K562 (cell line): ENCODE measurements at regions not wholly inside any gene's neighbourhood (a gene's known extent, or its start where the extent isn't known, plus 50 kb on each side); places are given as distances from the start of the nearest gene placed in this dataset.

Experiments used
- ATAC-seq: fragments of 200-7000 bp; cut with Tn5 transposase; 3 replicates; pipeline ENCODE4 v1.9.1; 2020; ENCODE audit warnings: moderate library complexity
- BruUV-seq: library from RNA; stranded (reverse); fragments of 400-500 nt; replicated peaks from 2 replicates; lab custom pipeline; 2021; lab: Mats Ljungman, UMichigan
- CTCF ChIA-PET: fragments of 300-600 bp; formaldehyde crosslinking; extraction: SDS; loops from one replicate; lab custom pipeline; 2021; ENCODE audit warnings: low intra/inter-chr PET ratio; lab: Yijun Ruan, JAX
- POLR2A ChIA-PET: fragments of 300-600, 350-650 bp; sonication (Branson Sonifier 250); formaldehyde crosslinking; extraction: SDS; loops from one replicate; lab custom pipeline; 2021; ENCODE audit warnings: antibody characterized with exemption, inconsistent platforms; lab: Yijun Ruan, JAX
- DNase-seq, 4 experiments: peaks; one replicate each; pipeline versions ENCODE4 v3.0.0 to v3.0.0-alpha.2; 2011 to 2018; ENCODE audit warnings: low spot score in 3 of 4, mixed read lengths in 3 of 4; ENCODE audit errors: extremely low read depth in 1 of 4
- FAIRE-seq: peaks from 2 replicates; lab custom pipeline; 2011; peaks lifted over from hg19 to GRCh38; lab: Jason Lieb, UNC
- H2AFZ ChIP-seq: 2 replicates; pipeline ENCODE4 v1.6.0; 2011; ENCODE audit warnings: low read depth, low read length, control low read depth, inconsistent platforms
- H3K27ac ChIP-seq: fragments of 200-600 bp; 3 replicates; pipeline ENCODE4 v1.8.0; 2011; ENCODE audit warnings: low read depth, mild to moderate bottlenecking, control low read depth, inconsistent platforms, low read length, moderate library complexity, mixed read lengths; ENCODE audit errors: extremely low read depth
- H3K27me3 ChIP-seq, 2 experiments: fragments of 300-600 bp in 1 of 2; 2 replicates in 1 of 2; 3 replicates in 1 of 2; pipeline versions ENCODE4 v1.6.0 to v1.8.0; 2011; ENCODE audit warnings: inconsistent platforms in 2 of 2, low read length in 2 of 2, mild to moderate bottlenecking in 1 of 2, mixed read lengths in 1 of 2, moderate library complexity in 1 of 2; ENCODE audit not compliant: control insufficient read depth in 2 of 2, insufficient read depth in 2 of 2
- H3K36me3 ChIP-seq: fragments of 300-600 bp; 3 replicates; pipeline ENCODE4 v1.8.0; 2011; ENCODE audit warnings: mild to moderate bottlenecking, low read length, inconsistent platforms; ENCODE audit not compliant: control insufficient read depth, insufficient read depth
- H3K4me1 ChIP-seq, 2 experiments: fragments of 200-600 bp in 1 of 2; replicated peaks in 1 of 2; 2 replicates in 1 of 2; 3 replicates in 1 of 2; pipeline versions ENCODE4 v1.5.1 to v1.8.0; 2011; ENCODE audit warnings: inconsistent platforms in 2 of 2, low read length in 2 of 2, mild to moderate bottlenecking in 1 of 2, mixed read lengths in 1 of 2, moderate library complexity in 1 of 2; ENCODE audit not compliant: control insufficient read depth in 2 of 2, insufficient read depth in 2 of 2
- H3K4me2 ChIP-seq: 2 replicates; pipeline ENCODE4 v1.6.1; 2011; ENCODE audit warnings: low read length, control low read depth, inconsistent platforms, mixed read lengths; ENCODE audit not compliant: insufficient read depth
- H3K4me3 ChIP-seq: fragments of 200-600 bp; sonication (generic), shearing (Covaris generic); 2 replicates; pipeline ENCODE4 v1.5.1; 2016; ENCODE audit warnings: control low read depth, inconsistent platforms
- H3K79me2 ChIP-seq: fragments of 200-600 bp; 3 replicates; pipeline ENCODE4 v1.8.0; 2011; ENCODE audit warnings: low read length, inconsistent platforms; ENCODE audit not compliant: control insufficient read depth, insufficient read depth
- H3K9ac ChIP-seq, 2 experiments: 2 replicates each; pipeline versions ENCODE4 v1.6.0 to v1.6.1; 2011; ENCODE audit warnings: low read depth in 2 of 2, low read length in 2 of 2, control low read depth in 1 of 2, inconsistent platforms in 1 of 2, mild to moderate bottlenecking in 1 of 2, mixed read lengths in 1 of 2; ENCODE audit not compliant: insufficient read depth in 1 of 2
- H3K9me1 ChIP-seq: one replicate; pipeline ENCODE4 v1.6.0; 2011; ENCODE audit warnings: inconsistent platforms, mild to moderate bottlenecking, low read length, moderate library complexity; ENCODE audit not compliant: control insufficient read depth, insufficient read depth
- H3K9me3 ChIP-seq: replicated peaks from 2 replicates; pipeline ENCODE4 v1.5.1; 2011; ENCODE audit warnings: low read depth, low read length, inconsistent platforms; ENCODE audit not compliant: control insufficient read depth, insufficient read depth
- H4K20me1 ChIP-seq: replicated peaks from 2 replicates; pipeline ENCODE4 v1.6.1; 2011; ENCODE audit warnings: low read length, inconsistent platforms, mixed read lengths; ENCODE audit not compliant: control insufficient read depth, insufficient read depth
- HOXB6 ChIP-seq: fragments of 250-450 bp; sonication (Bioruptor Pico); IDR thresholded peaks from 2 replicates; pipeline ENCODE4 v1.5.1; 2022; ENCODE audit warnings: mild to moderate bottlenecking, borderline replicate concordance
- NFE2 ChIP-seq: IDR thresholded peaks from 2 replicates; pipeline ENCODE4 v1.6.1; 2014; ENCODE audit warnings: antibody characterized with exemption, low read depth
- REST ChIP-seq, 2 experiments: fragments of 450-650 bp; formaldehyde crosslinking in 1 of 2; IDR thresholded peaks; 2 replicates each; pipeline versions ENCODE4 v1.4.0 to v1.6.1; 2014 to 2020; ENCODE audit warnings: mild to moderate bottlenecking in 2 of 2, borderline replicate concordance in 1 of 2, low read depth in 1 of 2
- USF1 ChIP-seq: sonication (generic); formaldehyde crosslinking; IDR thresholded peaks from 2 replicates; pipeline ENCODE4 v1.9.0; 2022; ENCODE audit warnings: mild to moderate bottlenecking, missing genetic modification reagents
- ZNF445 ChIP-seq: fragments of 250-450 bp; sonication (Bioruptor Pico); IDR thresholded peaks from 2 replicates; pipeline ENCODE4 v1.4.0; 2020; ENCODE audit warnings: low read depth, mild to moderate bottlenecking, moderate library complexity
- ZSCAN32 ChIP-seq: fragments of 450-650 bp; formaldehyde crosslinking; IDR thresholded peaks from 2 replicates; pipeline ENCODE4 v1.4.0; 2020; ENCODE audit warnings: mild to moderate bottlenecking, moderate library complexity
- WGBS: fragments of 100-300 bp; shearing (Covaris generic); methylation state at CpG from one replicate; pipeline ENCODE4 v1.1.6; 2016; ENCODE audit warnings: low coverage, mixed read lengths; ENCODE audit not compliant: insufficient coverage; ENCODE audit errors: missing lambda C conversion rate; 5-methylcytosine and 5-hydroxymethylcytosine counted together
- in situ Hi-C: fragments of 300-500 bp; cut with MboI; formaldehyde crosslinking; loops from 4 replicates; pipeline ENCODE4 v1.15.0; 2018; ENCODE audit warnings: inconsistent platforms, mixed read lengths
- intact Hi-C: fragments of 100-400 bp; cut with micrococcal nuclease; formaldehyde crosslinking; loops from 2 replicates; pipeline ENCODE4 v1.14.2; 2022
- TF ChIP-seq, protein P1 (sequence below): fragments of 450-650 bp; formaldehyde crosslinking; IDR thresholded peaks from 2 replicates; pipeline ENCODE4 v1.4.0; 2020; ENCODE audit warnings: mild to moderate bottlenecking, moderate library complexity
- TF ChIP-seq, protein P2 (sequence below), 2 experiments: fragments of 450-650 bp in 1 of 2; IDR thresholded peaks; 2 replicates each; pipeline ENCODE4 v1.6.1; 2011 to 2017; ENCODE audit warnings: low read depth in 2 of 2, antibody characterized with exemption in 1 of 2, borderline replicate concordance in 1 of 2, low read length in 1 of 2, mild to moderate bottlenecking in 1 of 2, mixed read lengths in 1 of 2; ENCODE audit not compliant: control insufficient read depth in 1 of 2

DNA sequence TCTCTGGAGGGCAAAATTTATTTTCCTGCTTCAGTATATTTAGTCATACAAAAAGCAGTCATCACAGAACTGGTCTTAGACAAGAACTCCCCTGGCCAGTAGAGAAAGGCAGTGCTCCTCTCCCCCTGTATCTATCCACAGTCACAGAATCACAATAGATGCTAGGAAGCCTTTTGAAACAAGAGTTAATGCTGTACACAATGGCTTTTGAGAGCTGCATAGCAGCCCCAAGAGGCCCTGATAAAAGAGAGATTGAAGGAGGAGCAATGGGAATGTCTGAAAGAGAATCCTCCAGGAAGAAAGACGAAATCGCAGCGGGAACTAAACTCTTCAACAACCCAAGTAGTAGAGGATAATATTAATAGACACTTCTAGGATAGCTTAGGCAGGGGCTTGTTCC, 330.2 kb downstream of the RBM43 start:
- Histone ChIP-seq H3K27ac (no peak overlapping the region), H3K9ac (no peak overlapping the region), H3K4me3 (no peak overlapping the region), H3K36me3 (no peaks in the 10 kb centered on the region), H3K4me2 (no peak overlapping the region), H2AFZ (no peak overlapping the region), H3K9me3 (no peaks in the 10 kb centered on the region), H3K4me1 (no peaks in the 10 kb centered on the region), H3K27me3 (no peaks in the 10 kb centered on the region), H3K9me1 (no peaks in the 10 kb centered on the region), H4K20me1 (no peaks in the 10 kb centered on the region), H3K79me2 (no peaks in the 10 kb centered on the region)
- POLR2A ChIA-PET: no interaction called here
- BruUV-seq: no TSS peak
- CTCF ChIA-PET: no interaction called here
- no peak for FAIRE-seq
- no peak for ATAC-seq
- no peak for DNase-seq
- intact Hi-C loops: no loop called here
- in situ Hi-C loops: no loop called here
- WGBS: 0% methylated on average over 3 of the region's 3 CpGs
- TF ChIP-seq HOXB6 (no peak), ZNF445 (CRISPR knock-in tag) (no peak), ZSCAN32 (no peak), REST (IDR thresholded peaks at IDR 0.05; ENCODE audit: borderline replicate concordance) (no peak), REST (CRISPR knock-in tag; IDR thresholded peaks at IDR 0.05; ENCODE audit: low read depth) (no peak), USF1 (no peak), NFE2 (no peak)
- TF ChIP-seq, protein P1, sequence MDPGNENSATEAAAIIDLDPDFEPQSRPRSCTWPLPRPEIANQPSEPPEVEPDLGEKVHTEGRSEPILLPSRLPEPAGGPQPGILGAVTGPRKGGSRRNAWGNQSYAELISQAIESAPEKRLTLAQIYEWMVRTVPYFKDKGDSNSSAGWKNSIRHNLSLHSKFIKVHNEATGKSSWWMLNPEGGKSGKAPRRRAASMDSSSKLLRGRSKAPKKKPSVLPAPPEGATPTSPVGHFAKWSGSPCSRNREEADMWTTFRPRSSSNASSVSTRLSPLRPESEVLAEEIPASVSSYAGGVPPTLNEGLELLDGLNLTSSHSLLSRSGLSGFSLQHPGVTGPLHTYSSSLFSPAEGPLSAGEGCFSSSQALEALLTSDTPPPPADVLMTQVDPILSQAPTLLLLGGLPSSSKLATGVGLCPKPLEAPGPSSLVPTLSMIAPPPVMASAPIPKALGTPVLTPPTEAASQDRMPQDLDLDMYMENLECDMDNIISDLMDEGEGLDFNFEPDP (CRISPR knock-in tag): no peak
- TF ChIP-seq, protein P2, sequence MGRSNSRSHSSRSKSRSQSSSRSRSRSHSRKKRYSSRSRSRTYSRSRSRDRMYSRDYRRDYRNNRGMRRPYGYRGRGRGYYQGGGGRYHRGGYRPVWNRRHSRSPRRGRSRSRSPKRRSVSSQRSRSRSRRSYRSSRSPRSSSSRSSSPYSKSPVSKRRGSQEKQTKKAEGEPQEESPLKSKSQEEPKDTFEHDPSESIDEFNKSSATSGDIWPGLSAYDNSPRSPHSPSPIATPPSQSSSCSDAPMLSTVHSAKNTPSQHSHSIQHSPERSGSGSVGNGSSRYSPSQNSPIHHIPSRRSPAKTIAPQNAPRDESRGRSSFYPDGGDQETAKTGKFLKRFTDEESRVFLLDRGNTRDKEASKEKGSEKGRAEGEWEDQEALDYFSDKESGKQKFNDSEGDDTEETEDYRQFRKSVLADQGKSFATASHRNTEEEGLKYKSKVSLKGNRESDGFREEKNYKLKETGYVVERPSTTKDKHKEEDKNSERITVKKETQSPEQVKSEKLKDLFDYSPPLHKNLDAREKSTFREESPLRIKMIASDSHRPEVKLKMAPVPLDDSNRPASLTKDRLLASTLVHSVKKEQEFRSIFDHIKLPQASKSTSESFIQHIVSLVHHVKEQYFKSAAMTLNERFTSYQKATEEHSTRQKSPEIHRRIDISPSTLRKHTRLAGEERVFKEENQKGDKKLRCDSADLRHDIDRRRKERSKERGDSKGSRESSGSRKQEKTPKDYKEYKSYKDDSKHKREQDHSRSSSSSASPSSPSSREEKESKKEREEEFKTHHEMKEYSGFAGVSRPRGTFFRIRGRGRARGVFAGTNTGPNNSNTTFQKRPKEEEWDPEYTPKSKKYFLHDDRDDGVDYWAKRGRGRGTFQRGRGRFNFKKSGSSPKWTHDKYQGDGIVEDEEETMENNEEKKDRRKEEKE (IDR thresholded peaks at IDR 0.05; ENCODE audit: borderline replicate concordance in 1 of 2, control insufficient read depth in 1 of 2, low read depth in 2 of 2, low read length in 1 of 2): no peak
